SU-DHL-6 (cell line): ENCODE measurements at regions not wholly inside any gene's neighbourhood (a gene's known extent, or its start where the extent isn't known, plus 50 kb on each side); places are given as distances from the start of the nearest gene placed in this dataset.

ENCODE experiments used
- H2AFZ ChIP-seq: fragments of 200-600 bp; sonication (generic); 2 replicates; pipeline ENCODE4 v1.6.1; 2014; ENCODE audit warnings: low read depth, mild to moderate bottlenecking, moderate library complexity, mixed read lengths, antibody characterized with exemption, low read length; ENCODE audit not compliant: severe bottlenecking
- H3F3A ChIP-seq: fragments of 200-600 bp; shearing (Covaris generic); 2 replicates; pipeline ENCODE4 v1.6.0; 2016; ENCODE audit warnings: antibody characterized with exemption, mild to moderate bottlenecking; ENCODE audit not compliant: insufficient read depth
- H3K27ac ChIP-seq: fragments of 200-600 bp; sonication (generic); 2 replicates; pipeline ENCODE4 v1.5.1; 2016; ENCODE audit warnings: low read depth, mild to moderate bottlenecking, low read length, moderate library complexity, mixed read lengths
- H3K27me3 ChIP-seq: fragments of 200-600 bp; sonication (generic), shearing (Covaris generic); 2 replicates; pipeline ENCODE4 v1.6.0; 2014; ENCODE audit warnings: mild to moderate bottlenecking, low read length
- H3K36me3 ChIP-seq: fragments of 200-600 bp; sonication (generic); 2 replicates; pipeline ENCODE4 v1.6.1; 2014; ENCODE audit warnings: mild to moderate bottlenecking, low read length, mixed read lengths
- H3K4me2 ChIP-seq: fragments of 300-600, 200-600 bp; shearing (Covaris generic), sonication (generic); 2 replicates; pipeline ENCODE4 v1.6.0; 2014; ENCODE audit warnings: low read length, low read depth, mild to moderate bottlenecking; ENCODE audit not compliant: poor library complexity, severe bottlenecking
- H3K4me3 ChIP-seq: fragments of 200-600 bp; sonication (generic); 2 replicates; pipeline ENCODE4 v1.5.1; 2014; ENCODE audit warnings: antibody characterized with exemption, low read length, mild to moderate bottlenecking, mixed read lengths; ENCODE audit not compliant: insufficient read depth, poor library complexity, severe bottlenecking
- H3K79me2 ChIP-seq: fragments of 200-600 bp; sonication (generic); 2 replicates; pipeline ENCODE4 v1.6.1; 2014; ENCODE audit warnings: mild to moderate bottlenecking, low read length, moderate library complexity; ENCODE audit not compliant: insufficient read depth
- H3K9ac ChIP-seq: fragments of 200-600 bp; sonication (generic); 2 replicates; pipeline ENCODE4 v1.7.0; 2014; ENCODE audit warnings: mild to moderate bottlenecking, low read length
- H3K9me2 ChIP-seq: fragments of 200-600 bp; sonication (generic); replicated peaks from 2 replicates; pipeline ENCODE4 v1.6.1; 2014; ENCODE audit warnings: low read length; ENCODE audit not compliant: insufficient read depth
- H3K9me3 ChIP-seq: fragments of 200-600 bp; sonication (generic); 2 replicates; pipeline ENCODE4 v1.6.1; 2014; ENCODE audit warnings: low read length, mixed read lengths; ENCODE audit not compliant: insufficient read depth
- H4K20me1 ChIP-seq: fragments of 200-600 bp; sonication (generic); 2 replicates; pipeline ENCODE4 v1.6.1; 2014; ENCODE audit warnings: low read depth, mild to moderate bottlenecking, antibody characterized with exemption, low read length, moderate library complexity, mixed read lengths
- CTCF ChIP-seq: fragments of 200-600 bp; sonication (generic); IDR thresholded peaks from one replicate; pipeline ENCODE4 v1.5.1; 2017; ENCODE audit warnings: antibody characterized with exemption, mild to moderate bottlenecking, low read length, moderate library complexity; ENCODE audit not compliant: insufficient read depth, poor library complexity, severe bottlenecking
- EZH2phosphoT487 ChIP-seq: fragments of 200-600 bp; sonication (generic), shearing (Covaris generic); conservative IDR thresholded peaks from 2 replicates; pipeline ENCODE4 v1.6.1; 2018; ENCODE audit warnings: mild to moderate bottlenecking, antibody characterized with exemption, low read length, moderate library complexity, mixed read lengths

- no peak overlapping the region for H2AFZ ChIP-seq
- H3K27ac ChIP-seq, result no peak overlapping the region
- no peak overlapping the region for H3K4me3 ChIP-seq
- no peaks in the 10 kb centered on the region for H3K79me2 ChIP-seq
- no peaks in the 10 kb centered on the region for H4K20me1 ChIP-seq
- no peak for TF ChIP-seq CTCF
- TF ChIP-seq EZH2phosphoT487, result no peak
- H3K4me2 ChIP-seq, result no peak overlapping the region
- H3F3A ChIP-seq, result no peaks in the 10 kb centered on the region
- no peak overlapping the region for H3K9ac ChIP-seq
- H3K36me3 ChIP-seq, result no peaks in the 10 kb centered on the region
- H3K9me2 ChIP-seq, result no peaks in the 10 kb centered on the region
- H3K9me3 ChIP-seq, result no peaks in the 10 kb centered on the region
- H3K27me3 ChIP-seq, result no peaks in the 10 kb centered on the region
These were observed 202.5 kb upstream of the RAB4A start for GRCh38 chr1:229068270-229068987.

GRCh38 chr1:229069176-229069575 lies 201.7 kb upstream of the RAB4A start:
- H3K27ac ChIP-seq, result no peak overlapping the region
- H3K9me3 ChIP-seq, result no peaks in the 10 kb centered on the region
- H3K27me3 ChIP-seq, result no peaks in the 10 kb centered on the region
- H4K20me1 ChIP-seq, result no peaks in the 10 kb centered on the region
- no peak overlapping the region for H3K4me3 ChIP-seq
- no peaks in the 10 kb centered on the region for H3F3A ChIP-seq
- TF ChIP-seq CTCF (no peak), EZH2phosphoT487 (no peak)
- H3K9me2 ChIP-seq, result no peaks in the 10 kb centered on the region
- no peaks in the 10 kb centered on the region for H3K36me3 ChIP-seq
- no peak overlapping the region for H3K4me2 ChIP-seq
- no peaks in the 10 kb centered on the region for H3K79me2 ChIP-seq
- H3K9ac ChIP-seq, result no peak overlapping the region
- H2AFZ ChIP-seq, result no peak overlapping the region

GRCh38 chr1:229070168-229070567 lies 200.7 kb upstream of the RAB4A start:
- Histone ChIP-seq H4K20me1 (no peaks in the 10 kb centered on the region), H3K9me2 (no peaks in the 10 kb centered on the region), H3K27me3 (no peaks in the 10 kb centered on the region), H3F3A (no peaks in the 10 kb centered on the region), H3K79me2 (no peaks in the 10 kb centered on the region), H3K4me2 (no peak overlapping the region), H3K9ac (no peak overlapping the region), H2AFZ (no peak overlapping the region), H3K36me3 (no peaks in the 10 kb centered on the region), H3K9me3 (no peaks in the 10 kb centered on the region), H3K27ac (no peak overlapping the region), H3K4me3 (no peak overlapping the region)
- TF ChIP-seq CTCF (no peak), EZH2phosphoT487 (no peak)
